Endothelial cell (in vitro differentiated cells): ENCODE measurements at regions not wholly inside any gene's neighbourhood (a gene's known extent, or its start where the extent isn't known, plus 50 kb on each side); places are given as distances from the start of the nearest gene placed in this dataset.

Experiments
- DNase-seq: peaks from one replicate; pipeline ENCODE4 v3.0.0; 2021; ENCODE audit warnings: low spot score
- H3K27ac Mint-ChIP-seq: one replicate; pipeline ENCODE4 v1.8.0; 2021; ENCODE audit warnings: mixed read lengths, inconsistent platforms; ENCODE audit not compliant: unreplicated experiment
- H3K27me3 Mint-ChIP-seq: one replicate; pipeline ENCODE4 v1.8.0; 2021; ENCODE audit warnings: mild to moderate bottlenecking, moderate library complexity, mixed read lengths, inconsistent platforms; ENCODE audit not compliant: unreplicated experiment
- H3K36me3 Mint-ChIP-seq: one replicate; pipeline ENCODE4 v1.8.0; 2021; ENCODE audit warnings: mild to moderate bottlenecking, low read depth, mixed read lengths, inconsistent platforms; ENCODE audit not compliant: unreplicated experiment
- H3K4me1 Mint-ChIP-seq: one replicate; pipeline ENCODE4 v1.8.0; 2021; ENCODE audit warnings: mild to moderate bottlenecking, mixed read lengths, inconsistent platforms; ENCODE audit not compliant: unreplicated experiment
- H3K4me3 Mint-ChIP-seq: one replicate; pipeline ENCODE4 v1.8.0; 2021; ENCODE audit warnings: mild to moderate bottlenecking, mixed read lengths, inconsistent platforms; ENCODE audit not compliant: unreplicated experiment
- H3K9me3 Mint-ChIP-seq: one replicate; pipeline ENCODE4 v1.8.0; 2021; ENCODE audit warnings: mixed read lengths, inconsistent platforms; ENCODE audit not compliant: unreplicated experiment
- CTCF ChIP-seq: fragments of 200-600 bp; sonication (generic); IDR thresholded peaks from one replicate; pipeline ENCODE4 v1.5.0; 2021; ENCODE audit warnings: antibody characterized with exemption; ENCODE audit not compliant: unreplicated experiment

- no peaks in the 10 kb centered on the region for H3K9me3 Mint-ChIP-seq
These were observed 934.3 kb downstream of the NTRK3 start for GRCh38 chr15:87322265-87322664.

GRCh38 chr15:87317900-87318299 is 938.6 kb downstream of the NTRK3 start:
- Mint-ChIP-seq H3K36me3 (no peaks in the 10 kb centered on the region), H3K27me3 (no peaks in the 10 kb centered on the region), H3K27ac (no peak overlapping the region), H3K4me3 (no peak overlapping the region), H3K9me3 (no peaks in the 10 kb centered on the region), H3K4me1 (peaks cover 5% of the 10 kb centered on the region)
- TF ChIP-seq CTCF, result no peak
- no peak for DNase-seq

More at GRCh38 chr15:87322265-87322664, 934.3 kb downstream of the NTRK3 start:
- no peak for DNase-seq
- Mint-ChIP-seq H3K36me3 (no peaks in the 10 kb centered on the region), H3K27ac (no peak overlapping the region), H3K27me3 (no peaks in the 10 kb centered on the region), H3K4me1 (peaks cover 5% of the 10 kb centered on the region), H3K4me3 (no peak overlapping the region)
- no peak for TF ChIP-seq CTCF

GRCh38 chr15:87312221-87312620 is 944.3 kb downstream of the NTRK3 start:
- no peak for DNase-seq
- H3K4me3 Mint-ChIP-seq, result no peak overlapping the region
- no peaks in the 10 kb centered on the region for H3K4me1 Mint-ChIP-seq
- H3K27me3 Mint-ChIP-seq, result peaks cover 2% of the 10 kb centered on the region
- H3K36me3 Mint-ChIP-seq, result no peaks in the 10 kb centered on the region
- no peak for TF ChIP-seq CTCF
- H3K27ac Mint-ChIP-seq, result no peak overlapping the region
- H3K9me3 Mint-ChIP-seq, result no peaks in the 10 kb centered on the region

GRCh38 chr15:87300146-87300545 is 956.4 kb downstream of the NTRK3 start:
- peaks cover 1% of the 10 kb centered on the region for H3K27me3 Mint-ChIP-seq

GRCh38 chr15:87294854-87295253 is 961.7 kb downstream of the NTRK3 start:
- no peaks in the 10 kb centered on the region for H3K4me1 Mint-ChIP-seq
- H3K36me3 Mint-ChIP-seq, result no peaks in the 10 kb centered on the region
- no peak for TF ChIP-seq CTCF
- H3K27ac Mint-ChIP-seq, result no peak overlapping the region
- H3K27me3 Mint-ChIP-seq, result peaks cover 1% of the 10 kb centered on the region
- H3K4me3 Mint-ChIP-seq, result no peak overlapping the region
- no peak for DNase-seq
- H3K9me3 Mint-ChIP-seq, result no peaks in the 10 kb centered on the region

More at GRCh38 chr15:87300146-87300545, 956.4 kb downstream of the NTRK3 start:
- H3K4me1 Mint-ChIP-seq, result no peaks in the 10 kb centered on the region
- H3K4me3 Mint-ChIP-seq, result no peak overlapping the region
- no peak for TF ChIP-seq CTCF
- H3K36me3 Mint-ChIP-seq, result no peaks in the 10 kb centered on the region
- DNase-seq, result no peak
- no peak overlapping the region for H3K27ac Mint-ChIP-seq
- no peaks in the 10 kb centered on the region for H3K9me3 Mint-ChIP-seq
